Gastroesophageal sphincter (tissue), 3 donors: ENCODE measurements at regions not wholly inside any gene's neighbourhood (a gene's known extent, or its start where the extent isn't known, plus 50 kb on each side); places are given as distances from the start of the nearest gene placed in this dataset.

Source experiments
- CTCF ChIP-seq, 4 experiments: fragments of 200-600 bp in 2 of 4; fragments of 450-650 bp in 2 of 4; sonication (generic) in 1 of 4; IDR thresholded peaks; one replicate each; pipeline ENCODE4 v1.5.1; 2017 to 2019; ENCODE audit warnings: antibody characterized with exemption in 4 of 4, mild to moderate bottlenecking in 2 of 4, moderate library complexity in 2 of 4
- EP300 ChIP-seq: sonication (generic); formaldehyde crosslinking; IDR thresholded peaks from one replicate; pipeline ENCODE4 v1.6.1; 2017; ENCODE audit warnings: antibody characterized with exemption, mild to moderate bottlenecking
- POLR2A ChIP-seq, 2 donors: fragments of 450-650 bp; IDR thresholded peaks; one replicate each; pipeline ENCODE4 v1.6.1; 2017; ENCODE audit warnings: antibody characterized with exemption in 2 of 2, mild to moderate bottlenecking in 2 of 2, moderate library complexity in 1 of 2
- POLR2AphosphoS5 ChIP-seq: sonication (generic); formaldehyde crosslinking; IDR thresholded peaks from one replicate; pipeline ENCODE4 v1.6.1; 2017; ENCODE audit warnings: antibody characterized with exemption

- no peak for TF ChIP-seq POLR2AphosphoS5
- no peak for TF ChIP-seq POLR2A (IDR thresholded peaks at IDR 0.05)
- no peak for TF ChIP-seq CTCF (IDR thresholded peaks at IDR 0.05)
- no peak for TF ChIP-seq EP300
Observed at GRCh38 chr18:39840856-39841481, 2114.1 kb upstream of the PIK3C3 start.
